Dermis microvascular lymphatic vessel endothelial cell (primary cell): ENCODE measurements at regions not wholly inside any gene's neighbourhood (a gene's known extent, or its start where the extent isn't known, plus 50 kb on each side); places are given as distances from the start of the nearest gene placed in this dataset.

Experiments
- DNase-seq, 2 donors: peaks; one replicate each; pipeline versions ENCODE4 v3.0.0 to v3.0.0-alpha.2; 2010; ENCODE audit warnings: low read depth in 2 of 2

- DNase-seq = no peak
Measured at GRCh38 chr4:13182133-13182532, 302.0 kb downstream of the RAB28 start.

DNA sequence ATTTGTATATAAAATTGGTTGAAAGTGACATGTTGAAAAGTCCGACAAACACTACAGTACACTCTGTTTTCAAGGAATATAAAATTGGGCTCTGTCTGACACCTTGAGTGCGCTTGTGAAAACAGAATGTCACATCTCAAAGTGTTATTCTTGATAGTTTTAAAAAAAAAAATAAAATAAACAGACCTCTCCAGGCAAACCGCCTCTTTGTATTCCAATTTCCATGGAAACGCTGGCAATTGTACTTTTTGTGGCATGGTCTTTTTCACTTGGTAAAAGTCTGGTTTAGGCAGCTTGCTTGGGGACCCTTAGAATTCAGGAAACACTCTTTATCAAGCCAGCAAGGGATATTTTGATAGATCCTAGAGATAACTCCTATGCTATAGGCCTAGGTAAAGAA is 302.5 kb downstream of the RAB28 start:
- no peak for DNase-seq

- no peak for DNase-seq
Measured at GRCh38 chr4:13180701-13181100, 303.4 kb downstream of the RAB28 start.

DNA sequence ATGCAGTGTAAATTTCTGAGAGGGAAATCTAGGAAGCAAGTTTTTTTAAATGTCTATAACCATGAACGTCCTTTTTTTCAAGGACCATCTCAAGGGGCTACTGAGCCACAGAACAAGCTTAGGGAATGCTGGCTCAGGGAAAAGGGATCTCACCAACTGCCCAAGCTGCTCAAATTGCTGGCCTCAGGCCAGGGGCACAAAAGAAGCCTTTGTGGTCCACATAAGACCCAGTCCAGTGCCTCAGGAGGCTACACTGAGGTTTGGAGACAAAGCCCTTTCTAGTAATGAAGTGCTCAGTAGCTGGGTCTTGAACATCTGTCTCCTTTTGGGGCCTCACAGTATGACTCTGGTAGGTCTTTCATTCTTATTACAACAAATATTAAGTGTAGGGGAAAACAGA is 305.5 kb downstream of the RAB28 start:
- no peak for DNase-seq

DNA sequence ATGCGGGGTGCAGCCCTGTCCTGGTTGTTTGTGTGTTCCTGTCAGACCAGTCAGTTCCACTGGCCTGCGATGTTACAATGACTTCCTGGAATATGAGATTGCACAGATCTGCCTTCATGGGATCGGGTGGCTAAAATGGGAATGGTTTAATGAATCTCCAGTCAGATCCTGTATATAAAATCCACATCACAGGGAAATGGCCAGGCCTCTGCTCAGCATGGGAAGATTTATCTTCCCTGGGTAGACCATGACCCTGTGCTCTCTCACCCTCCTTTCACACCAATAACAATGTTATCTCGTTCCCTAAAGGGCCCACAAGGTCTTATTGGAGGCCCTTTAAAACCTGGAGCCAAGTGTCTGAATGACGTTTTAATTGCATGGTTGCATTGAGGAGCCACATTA is 307.4 kb downstream of the RAB28 start:
- no peak for DNase-seq

DNA sequence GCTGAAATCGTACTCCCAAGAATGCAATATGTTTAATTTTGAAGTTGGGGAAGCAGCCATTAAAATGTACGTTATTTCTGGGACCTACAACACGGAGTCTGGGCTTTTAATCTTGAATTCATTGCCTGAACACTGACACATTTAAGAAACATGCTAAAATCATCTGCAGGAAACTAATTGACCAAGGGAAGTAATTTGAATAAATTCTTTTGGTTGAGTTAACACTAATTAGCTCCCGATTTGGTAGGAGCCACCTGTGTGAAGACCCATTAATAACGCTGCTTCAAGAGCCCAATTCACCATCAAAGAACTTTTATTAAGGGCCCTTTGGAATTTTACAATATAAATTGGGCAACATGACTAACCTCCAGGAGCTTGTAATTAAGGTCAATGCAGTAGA is 309.2 kb downstream of the RAB28 start:
- no peak for DNase-seq

DNA sequence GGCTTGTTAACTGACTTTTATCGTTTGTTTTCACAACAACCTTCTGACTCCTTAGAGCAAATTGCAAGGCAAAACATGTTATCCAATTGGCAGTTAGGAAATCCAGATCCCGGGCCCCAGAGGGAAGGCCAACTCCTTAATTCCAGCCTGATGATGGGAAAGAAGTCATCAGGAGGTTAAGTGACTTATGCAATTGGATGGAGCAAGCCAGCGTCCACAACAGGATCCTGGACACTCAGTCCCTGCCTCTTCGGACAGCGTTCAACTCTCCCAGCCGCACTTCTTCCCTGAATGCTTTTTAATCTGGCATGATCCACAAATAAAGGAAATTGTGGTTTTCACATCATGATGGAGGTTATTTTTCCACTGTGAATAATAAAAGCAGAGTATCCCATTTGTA is 310.1 kb downstream of the RAB28 start:
- DNase-seq = no peak

DNA sequence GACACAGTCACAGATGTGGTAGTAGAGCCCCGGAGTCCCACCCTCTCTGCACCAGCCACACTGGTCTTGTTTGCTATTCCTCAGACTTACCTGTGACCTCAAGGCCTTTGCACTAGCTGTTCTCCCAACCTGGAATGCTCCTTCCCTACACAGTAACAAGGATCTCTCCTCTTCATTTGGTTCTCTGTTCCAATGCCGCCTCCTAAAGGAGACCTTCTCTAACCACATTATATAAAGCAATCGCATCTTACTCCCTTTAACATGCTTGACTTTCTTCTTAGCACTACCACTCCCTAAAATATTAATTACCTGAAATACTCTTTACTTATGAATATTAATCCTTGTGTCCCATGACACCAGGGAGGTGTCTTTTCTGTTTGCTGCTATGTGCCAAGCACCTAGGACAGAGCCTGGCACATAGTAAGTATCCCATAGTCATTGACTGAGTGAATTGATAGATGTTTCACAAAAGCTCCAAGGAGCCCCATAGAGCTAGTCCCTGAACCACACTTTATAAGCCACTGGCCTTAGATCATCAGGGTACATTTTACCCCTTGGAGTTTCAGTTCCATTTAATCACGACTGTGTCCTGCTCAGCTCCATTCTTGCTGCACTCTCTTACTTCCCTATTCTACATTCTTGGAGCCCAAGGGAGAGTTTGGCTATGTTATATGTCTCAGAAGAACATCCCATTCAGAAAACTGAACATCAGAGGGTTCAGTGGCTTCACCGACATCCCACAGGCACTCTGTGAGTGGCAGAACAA is 312.7 kb downstream of the RAB28 start:
- DNase-seq = no peak

- DNase-seq = no peak
Measured at GRCh38 chr4:13169731-13170525, 314.2 kb downstream of the RAB28 start.

DNA sequence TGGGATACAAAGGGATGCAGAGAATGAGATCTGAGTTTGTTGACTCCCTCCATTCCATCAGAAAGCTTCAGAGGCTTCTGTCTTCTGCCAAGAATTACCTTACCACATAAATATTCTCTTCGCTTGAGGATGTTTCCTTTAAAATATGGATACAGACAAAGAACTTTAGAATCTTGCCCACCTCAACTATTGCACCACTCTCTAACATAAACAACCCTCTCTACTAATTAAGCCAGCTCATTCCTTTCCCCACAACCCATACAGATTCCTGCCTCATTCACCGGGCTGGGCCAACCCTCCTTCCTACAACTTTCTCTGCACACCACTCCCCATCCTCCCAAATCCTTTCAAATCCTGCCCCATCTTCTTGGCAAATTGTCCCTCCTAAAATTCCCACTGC is 315.8 kb downstream of the RAB28 start:
- no peak for DNase-seq

- no peak for DNase-seq
Measured at GRCh38 chr4:13166214-13166613, 317.9 kb downstream of the RAB28 start.

DNA sequence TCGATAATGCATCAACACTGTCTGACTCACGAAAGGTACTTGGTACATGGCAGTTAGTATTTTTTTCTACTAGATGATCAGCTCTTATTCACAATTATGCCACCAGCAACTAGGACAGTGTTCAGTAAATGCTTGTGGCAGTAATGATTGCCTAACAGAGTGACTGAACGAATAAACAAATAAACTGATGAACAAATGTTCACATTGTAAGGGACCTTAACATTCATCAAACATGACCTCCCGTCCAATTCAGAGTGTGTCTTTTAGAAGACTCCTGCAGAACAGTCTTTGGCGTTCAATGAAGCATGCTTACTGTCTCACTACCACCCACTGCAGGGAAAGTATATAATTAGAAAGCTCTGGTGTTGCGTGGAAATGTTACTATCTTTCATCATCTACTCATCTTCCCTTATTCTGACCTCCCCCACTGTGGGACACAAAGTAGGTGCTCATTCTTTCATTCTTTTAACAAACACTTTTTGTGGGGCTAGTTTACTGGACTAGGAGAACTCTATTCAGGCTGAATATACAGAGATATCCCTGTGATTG is 319.3 kb downstream of the RAB28 start:
- no peak for DNase-seq

DNA sequence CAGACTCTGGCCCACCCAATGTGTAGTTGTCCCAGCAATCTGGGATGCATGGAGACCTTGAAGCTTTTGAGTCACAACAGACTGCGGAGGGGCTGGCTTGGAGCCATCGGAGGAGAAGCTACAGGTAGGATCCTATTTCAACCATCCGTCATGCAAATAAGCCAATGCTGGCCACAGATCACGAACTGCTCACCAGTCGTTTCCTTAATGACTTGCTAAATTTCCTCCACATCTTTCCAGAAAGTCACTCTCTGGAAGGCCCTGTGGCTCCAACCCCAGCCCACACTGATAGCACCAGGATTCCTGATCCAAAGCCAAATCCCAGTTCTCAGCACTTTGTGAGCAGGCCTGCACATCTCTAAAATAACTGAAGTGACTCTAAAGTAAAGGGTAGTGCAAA is 321.3 kb downstream of the RAB28 start:
- no peak for DNase-seq

DNA sequence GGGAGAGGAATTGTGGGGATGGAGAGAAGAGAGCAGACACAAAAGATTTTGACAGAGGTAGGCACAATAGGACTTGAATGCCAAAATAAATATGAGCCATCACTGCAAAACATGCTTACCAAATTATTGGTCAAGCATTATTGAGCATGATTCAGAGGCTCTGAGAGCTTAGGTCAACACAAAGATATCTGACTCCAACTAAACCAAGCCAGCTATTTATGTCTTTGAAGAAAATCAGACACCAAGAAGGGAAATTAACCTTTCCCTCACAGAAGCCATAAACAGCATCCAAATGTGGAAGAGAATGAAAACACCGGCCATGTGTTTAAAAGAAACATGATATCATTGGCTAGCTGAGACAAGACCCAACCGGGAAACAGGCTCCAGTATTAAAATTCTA is 323.2 kb downstream of the RAB28 start:
- DNase-seq = no peak

DNA sequence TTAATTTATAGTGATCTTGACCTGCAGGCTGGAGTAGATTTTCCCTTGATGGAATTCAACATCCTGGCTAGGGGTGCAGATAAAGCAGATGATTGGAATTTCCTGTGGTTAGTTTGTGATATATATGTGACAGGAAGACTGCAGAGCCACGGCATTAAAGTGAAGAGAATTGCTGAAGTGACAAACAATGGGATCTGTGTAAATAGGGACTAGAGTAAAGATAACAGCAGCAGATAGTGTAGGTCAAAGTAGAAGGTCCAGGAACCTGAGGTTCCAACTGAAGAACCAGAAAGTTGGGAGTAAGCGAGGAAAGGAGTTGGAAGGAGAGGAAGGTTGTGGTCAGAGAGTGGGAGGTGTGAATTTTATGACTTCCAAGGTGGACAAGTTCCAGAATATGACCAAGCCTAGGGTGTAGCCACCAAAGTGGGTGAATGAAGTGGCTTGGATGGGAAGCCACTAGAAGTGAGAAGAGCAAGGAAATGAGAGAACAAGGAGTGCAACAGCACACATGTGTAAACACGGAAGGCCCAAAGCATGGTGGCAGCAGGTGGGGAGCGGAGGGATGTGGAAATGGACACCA is 325.0 kb downstream of the RAB28 start:
- DNase-seq = peak in 1 of 2 donors; percentile 2

- no peak for DNase-seq
Measured at GRCh38 chr4:13151194-13151593, 332.9 kb downstream of the RAB28 start.

DNA sequence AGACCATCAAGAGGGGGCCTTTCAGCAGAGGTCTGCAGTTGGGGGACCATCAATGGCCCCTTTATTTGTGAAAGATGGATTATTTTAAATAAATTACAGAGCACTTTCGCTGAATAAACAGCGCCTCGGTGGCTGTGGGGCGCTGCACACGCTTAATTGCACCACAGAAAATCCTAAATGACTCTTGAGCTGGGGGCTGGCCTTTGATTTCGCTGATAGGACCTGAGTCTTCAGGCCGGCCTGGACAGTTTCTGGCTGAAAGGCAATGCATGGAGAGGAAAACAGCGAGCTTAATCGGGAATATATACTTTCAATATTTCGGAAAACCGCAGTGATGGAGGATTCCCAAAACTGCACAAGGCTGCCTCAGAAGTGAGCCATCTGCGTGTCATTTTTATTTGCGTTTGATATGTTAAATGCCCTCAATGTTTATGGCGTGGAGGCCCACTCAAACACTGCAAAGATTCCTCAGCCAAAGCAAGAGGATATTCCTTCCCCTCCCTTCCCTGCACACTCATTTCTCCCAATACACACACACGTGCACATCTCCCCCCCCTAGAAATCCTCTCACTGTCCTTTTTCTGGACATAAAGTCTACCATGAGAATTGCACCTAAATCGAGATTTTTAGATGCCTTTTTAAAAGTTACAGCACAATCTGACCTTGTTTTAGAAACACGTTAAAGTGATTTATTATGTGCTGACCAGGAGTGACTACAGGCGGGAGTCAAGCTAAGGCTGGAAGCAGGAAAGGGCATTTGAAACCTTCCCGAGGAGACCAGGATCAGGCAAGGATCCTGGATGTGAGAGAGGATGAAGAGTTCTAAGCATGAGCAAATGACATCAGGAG is 340.7 kb downstream of the RAB28 start:
- no peak for DNase-seq

DNA sequence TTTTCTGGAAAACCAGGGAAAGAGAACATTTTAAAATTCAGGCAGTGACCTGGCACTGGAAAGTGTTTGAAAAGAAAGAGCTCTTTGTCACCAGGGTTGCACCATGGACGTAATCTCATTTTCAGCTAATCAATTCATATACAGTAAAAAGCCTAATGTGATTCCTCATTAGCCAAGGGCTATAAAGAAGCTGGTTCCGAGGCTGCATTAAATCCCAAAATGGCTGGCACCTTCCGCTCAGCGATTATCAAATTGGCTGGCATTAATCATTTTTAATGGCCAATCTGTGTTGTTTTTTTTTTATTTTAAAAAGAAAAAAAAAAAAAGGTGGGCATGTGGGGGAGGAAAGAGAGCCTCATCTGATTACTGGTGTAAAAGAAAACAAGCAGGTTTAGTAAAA is 341.4 kb downstream of the RAB28 start:
- DNase-seq = no peak

DNA sequence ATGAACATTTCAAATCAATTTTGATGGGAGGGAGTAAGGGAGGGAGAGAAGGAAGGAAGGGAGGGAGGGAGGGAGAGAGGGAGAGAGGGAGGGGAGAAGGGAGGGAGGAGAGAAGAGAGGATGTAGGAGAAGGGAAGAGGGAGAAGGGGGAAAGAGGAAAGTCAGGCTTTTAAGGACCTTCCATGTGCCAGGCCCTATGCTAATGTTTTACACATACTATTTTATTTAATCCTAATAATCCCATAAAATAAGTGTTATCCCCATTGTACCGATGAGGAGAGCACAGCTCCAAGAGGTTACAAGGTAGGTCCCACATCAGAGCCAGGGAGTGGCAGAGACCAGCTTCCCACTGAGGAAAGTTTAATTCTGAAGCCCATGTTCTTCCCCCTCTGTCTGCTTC is 341.9 kb downstream of the RAB28 start:
- no peak for DNase-seq

DNA sequence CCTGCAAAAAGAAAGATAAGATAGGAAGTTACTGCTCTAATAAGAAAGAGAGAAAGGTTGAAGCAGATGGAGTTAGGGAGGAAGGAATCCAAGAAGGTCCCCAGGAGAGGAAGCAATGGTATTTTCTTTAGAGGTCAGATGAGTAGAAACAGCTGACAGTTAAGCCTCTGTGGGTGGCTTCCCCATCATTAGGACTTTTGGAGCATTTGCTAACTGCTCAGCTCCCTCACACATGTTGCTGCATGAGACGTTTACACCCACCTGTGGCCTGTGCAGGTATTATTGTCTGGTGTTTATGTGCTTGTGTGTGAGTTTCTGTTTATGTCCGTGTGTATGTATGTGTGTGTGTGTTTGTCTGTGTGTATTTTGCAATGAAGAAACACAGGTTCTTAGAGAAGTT is 346.8 kb downstream of the RAB28 start:
- DNase-seq = no peak

DNA sequence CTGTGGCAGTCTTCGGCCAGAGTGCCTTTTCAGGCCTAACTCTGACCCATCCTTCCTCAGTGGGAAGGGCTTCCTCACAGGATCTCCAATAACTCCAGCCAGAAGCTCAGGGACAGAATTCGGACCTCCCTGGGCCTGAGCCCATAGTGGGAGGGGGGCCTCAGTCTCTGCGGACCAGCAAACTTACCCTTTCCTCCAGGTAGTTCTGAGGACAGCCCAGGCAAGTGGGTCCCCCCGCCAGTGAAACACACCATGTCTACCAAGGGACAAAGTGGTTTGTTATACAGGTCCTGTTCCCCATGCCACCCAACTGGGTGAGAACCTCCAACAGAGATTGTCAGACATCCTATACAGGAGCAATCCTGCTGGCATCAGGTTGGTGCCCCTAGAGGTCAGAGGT is 350.4 kb downstream of the RAB28 start:
- DNase-seq = no peak

DNA sequence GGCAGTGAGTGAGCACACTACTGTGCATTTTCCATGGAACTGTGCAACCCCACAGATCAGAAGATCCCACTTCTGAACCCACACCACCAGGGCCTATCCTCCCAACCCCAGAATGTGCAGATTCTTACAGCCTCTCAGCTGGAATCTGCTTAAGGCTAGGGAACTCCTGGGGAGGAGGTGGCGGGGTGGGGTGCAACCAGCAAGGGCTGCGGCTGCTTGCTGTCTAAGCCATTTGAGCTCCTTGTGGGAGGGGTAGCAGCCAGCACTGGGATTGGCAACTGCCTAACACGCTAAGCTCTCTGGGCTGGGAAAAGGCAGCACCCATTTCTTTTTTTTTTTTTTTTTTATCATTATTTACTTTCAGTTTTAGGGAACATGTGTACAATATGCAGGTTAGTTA is 353.3 kb downstream of the RAB28 start:
- DNase-seq = no peak
